Uterus (tissue), 3 donors: ENCODE measurements at regions not wholly inside any gene's neighbourhood (a gene's known extent, or its start where the extent isn't known, plus 50 kb on each side); places are given as distances from the start of the nearest gene placed in this dataset.

Source experiments
- DNase-seq, 2 donors: peaks; one replicate each; pipeline ENCODE4 v3.0.0-alpha.2; 2019 to 2020
- H3K27ac ChIP-seq, 2 donors: fragments of 200-600 bp; sonication (generic); 1 replicate in 1 of 2; 2 replicates in 1 of 2; pipeline ENCODE4 v1.5.1; 2016 to 2018
- H3K27me3 ChIP-seq, 2 donors: fragments of 200-600 bp; sonication (generic); one replicate each; pipeline ENCODE4 v1.5.1; 2018 to 2019; ENCODE audit warnings: control low read depth in 1 of 2
- H3K36me3 ChIP-seq, 2 donors: fragments of 200-600 bp; sonication (generic); one replicate each; pipeline ENCODE4 v1.5.1; 2019; ENCODE audit warnings: control low read depth in 1 of 2
- H3K4me1 ChIP-seq, 2 donors: fragments of 200-600 bp; sonication (generic); one replicate each; pipeline ENCODE4 v1.5.1; 2018 to 2019; ENCODE audit warnings: control low read depth in 1 of 2
- H3K4me3 ChIP-seq, 2 donors: fragments of 200-600 bp; sonication (generic); 1 replicate in 1 of 2; 2 replicates in 1 of 2; pipeline ENCODE4 v1.5.1; 2018 to 2019; ENCODE audit warnings: mild to moderate bottlenecking in 1 of 2
- H3K9me3 ChIP-seq, 2 donors: fragments of 200-600 bp; sonication (generic); one replicate each; pipeline ENCODE4 v1.5.1; 2019; ENCODE audit warnings: control low read depth in 1 of 2
- CTCF ChIP-seq, 4 experiments: fragments of 200-600 bp in 2 of 4; fragments of 450-650 bp in 2 of 4; sonication (generic) in 2 of 4; IDR thresholded peaks; one replicate each; pipeline ENCODE4 v1.5.1; 2016 to 2019; ENCODE audit warnings: antibody characterized with exemption in 4 of 4, mild to moderate bottlenecking in 2 of 4, moderate library complexity in 1 of 4
- POLR2A ChIP-seq, 2 donors: fragments of 450-650 bp; IDR thresholded peaks; one replicate each; pipeline ENCODE4 v1.6.1; 2016; ENCODE audit warnings: antibody characterized with exemption in 2 of 2, mild to moderate bottlenecking in 1 of 2, moderate library complexity in 1 of 2
- intact Hi-C: fragments of 100-400 bp; cut with DNase I; formaldehyde crosslinking; loops from one replicate; pipeline ENCODE4 v1.15.1; 2023; ENCODE audit warnings: low total_unique reads
- donor health status: DM: yes; HTN: yes; CAD: no.

- intact Hi-C loops: no loop called here
- Histone ChIP-seq H3K36me3 (no peaks in the 10 kb centered on the region), H3K27me3 (no peaks in the 10 kb centered on the region), H3K9me3 (no peaks in the 10 kb centered on the region), H3K27ac (no peak overlapping the region), H3K4me3 (no peak overlapping the region), H3K4me1 (no peaks in the 10 kb centered on the region)
- no peak for TF ChIP-seq CTCF (IDR thresholded peaks at IDR 0.05)
- no peak for TF ChIP-seq POLR2A (IDR thresholded peaks at IDR 0.05)
- no peak for DNase-seq
These were observed 137.4 kb upstream of the SLITRK5 start for GRCh38 chr13:87533776-87534175.

GRCh38 chr13:87535911-87536310, 135.3 kb upstream of the SLITRK5 start:
- TF ChIP-seq CTCF (IDR thresholded peaks at IDR 0.05) (no peak), POLR2A (IDR thresholded peaks at IDR 0.05) (no peak)
- intact Hi-C loops: no loop called here
- Histone ChIP-seq H3K4me3 (no peak overlapping the region), H3K27ac (no peak overlapping the region), H3K4me1 (no peaks in the 10 kb centered on the region), H3K27me3 (no peaks in the 10 kb centered on the region), H3K36me3 (no peaks in the 10 kb centered on the region), H3K9me3 (no peaks in the 10 kb centered on the region)
- no peak for DNase-seq

- no peaks in the 10 kb centered on the region for H3K4me1 ChIP-seq
- no peak for TF ChIP-seq POLR2A (IDR thresholded peaks at IDR 0.05)
- TF ChIP-seq CTCF (IDR thresholded peaks at IDR 0.05): no peak
- H3K4me3 ChIP-seq: no peak overlapping the region
- no peak overlapping the region for H3K27ac ChIP-seq
- no peaks in the 10 kb centered on the region for H3K27me3 ChIP-seq
- no peak for DNase-seq
- intact Hi-C loops: no loop called here
- no peaks in the 10 kb centered on the region for H3K9me3 ChIP-seq
- no peaks in the 10 kb centered on the region for H3K36me3 ChIP-seq
These were observed 134.7 kb upstream of the SLITRK5 start for GRCh38 chr13:87536499-87536898.

- H3K9me3 ChIP-seq: no peaks in the 10 kb centered on the region
- no peak overlapping the region for H3K4me3 ChIP-seq
- no peak for TF ChIP-seq CTCF (IDR thresholded peaks at IDR 0.05)
- TF ChIP-seq POLR2A (IDR thresholded peaks at IDR 0.05): no peak
- H3K27ac ChIP-seq: no peak overlapping the region
- intact Hi-C loops: no loop called here
- H3K27me3 ChIP-seq: no peaks in the 10 kb centered on the region
- no peaks in the 10 kb centered on the region for H3K4me1 ChIP-seq
- no peaks in the 10 kb centered on the region for H3K36me3 ChIP-seq
- DNase-seq: no peak
These were observed 134.3 kb upstream of the SLITRK5 start for GRCh38 chr13:87536899-87537298.

GRCh38 chr13:87537951-87538350, 133.2 kb upstream of the SLITRK5 start:
- DNase-seq: no peak
- no peaks in the 10 kb centered on the region for H3K27me3 ChIP-seq
- TF ChIP-seq CTCF (IDR thresholded peaks at IDR 0.05): no peak
- TF ChIP-seq POLR2A (IDR thresholded peaks at IDR 0.05): no peak
- no peaks in the 10 kb centered on the region for H3K9me3 ChIP-seq
- no peaks in the 10 kb centered on the region for H3K36me3 ChIP-seq
- no peak overlapping the region for H3K27ac ChIP-seq
- no peaks in the 10 kb centered on the region for H3K4me1 ChIP-seq
- no peak overlapping the region for H3K4me3 ChIP-seq
- intact Hi-C loops: no loop called here
